Keratinocyte (primary cell): ENCODE measurements at regions not wholly inside any gene's neighbourhood (a gene's known extent, or its start where the extent isn't known, plus 50 kb on each side); places are given as distances from the start of the nearest gene placed in this dataset.

ENCODE experiments used
- DNase-seq: peaks from one replicate; pipeline ENCODE4 v3.0.0-alpha.2; 2011; ENCODE audit warnings: low read depth, missing footprints, low spot score
- FAIRE-seq: peaks from 2 replicates; lab custom pipeline; 2011; peaks lifted over from hg19 to GRCh38; lab: Jason Lieb, UNC
- H2AFZ ChIP-seq: 2 replicates; pipeline ENCODE4 v1.6.0; 2012; ENCODE audit warnings: low read length, control low read depth, inconsistent platforms; ENCODE audit not compliant: control insufficient read depth
- H3K27ac ChIP-seq: 2 replicates; pipeline ENCODE4 v1.5.1; 2011; ENCODE audit warnings: low read length; ENCODE audit not compliant: control insufficient read depth, insufficient read depth
- H3K27me3 ChIP-seq: 3 replicates; pipeline ENCODE4 v1.6.0; 2011; ENCODE audit warnings: low read length; ENCODE audit not compliant: control insufficient read depth, insufficient read depth; ENCODE audit errors: extremely low read depth
- H3K36me3 ChIP-seq, 2 experiments: 2 replicates in 1 of 2; 3 replicates in 1 of 2; pipeline ENCODE4 v1.5.1; 2011; ENCODE audit warnings: low read length in 2 of 2, mild to moderate bottlenecking in 1 of 2; ENCODE audit not compliant: control insufficient read depth in 2 of 2, insufficient read depth in 2 of 2; ENCODE audit errors: extremely low read depth in 1 of 2
- H3K4me1 ChIP-seq: 3 replicates; pipeline ENCODE4 v1.5.1; 2011; ENCODE audit warnings: low read length; ENCODE audit not compliant: control insufficient read depth, insufficient read depth; ENCODE audit errors: extremely low read depth
- H3K4me2 ChIP-seq: 3 replicates; pipeline ENCODE4 v1.6.0; 2011; ENCODE audit warnings: low read depth, low read length; ENCODE audit not compliant: control insufficient read depth, insufficient read depth; ENCODE audit errors: extremely low read depth
- H3K4me3 ChIP-seq, 3 experiments: fragments of 200-600 bp in 1 of 3; sonication (generic) in 1 of 3; 2 replicates in 2 of 3; 3 replicates in 1 of 3; pipeline ENCODE4 v1.5.1; 2011 to 2016; ENCODE audit warnings: low read length in 3 of 3, mild to moderate bottlenecking in 3 of 3, control low read depth in 2 of 3, inconsistent platforms in 1 of 3, low read depth in 1 of 3, mixed read lengths in 1 of 3, mixed run types in 1 of 3, moderate library complexity in 1 of 3; ENCODE audit not compliant: control insufficient read depth in 2 of 3, insufficient read depth in 2 of 3; ENCODE audit errors: extremely low read depth in 1 of 3
- H3K79me2 ChIP-seq: 2 replicates; pipeline ENCODE4 v1.6.0; 2012; ENCODE audit warnings: low read length; ENCODE audit not compliant: control insufficient read depth, insufficient read depth
- H3K9ac ChIP-seq: 3 replicates; pipeline ENCODE4 v1.6.0; 2011; ENCODE audit warnings: low read length; ENCODE audit not compliant: control insufficient read depth, insufficient read depth; ENCODE audit errors: extremely low read depth
- H3K9me1 ChIP-seq: 3 replicates; pipeline ENCODE4 v1.6.0; 2011; ENCODE audit warnings: low read length; ENCODE audit not compliant: control insufficient read depth, insufficient read depth; ENCODE audit errors: extremely low read depth
- H3K9me3 ChIP-seq: 2 replicates; pipeline ENCODE4 v1.5.1; 2012; ENCODE audit warnings: low read depth, low read length; ENCODE audit not compliant: control insufficient read depth
- H4K20me1 ChIP-seq: 3 replicates; pipeline ENCODE4 v1.6.0; 2011; ENCODE audit warnings: low read length; ENCODE audit not compliant: control insufficient read depth, insufficient read depth; ENCODE audit errors: extremely low read depth
- CTCF ChIP-seq, 3 experiments: IDR thresholded peaks in 1 of 3; conservative IDR thresholded peaks in 1 of 3; optimal IDR thresholded peaks in 1 of 3; 2 replicates in 2 of 3; 3 replicates in 1 of 3; pipeline versions ENCODE3 to v1.5.1; 2011; ENCODE audit warnings: low read length in 3 of 3, mild to moderate bottlenecking in 3 of 3, moderate library complexity in 2 of 3, control low read depth in 1 of 3, inconsistent platforms in 1 of 3; ENCODE audit not compliant: insufficient read depth in 2 of 3; ENCODE audit errors: extremely low read depth in 1 of 3
- EZH2 ChIP-seq: IDR thresholded peaks from one replicate; pipeline ENCODE4 v1.6.1; 2012; ENCODE audit warnings: inconsistent platforms, mild to moderate bottlenecking, low read length, moderate library complexity
- dilution Hi-C: fragments of 300-500 bp; cut with MboI; formaldehyde crosslinking; loops from one replicate; pipeline ENCODE4 v1.7.0; 2020; ENCODE audit warnings: low sequenced_read_pairs; ENCODE audit not compliant: extremely low pct_ligation_motif_present

DNA sequence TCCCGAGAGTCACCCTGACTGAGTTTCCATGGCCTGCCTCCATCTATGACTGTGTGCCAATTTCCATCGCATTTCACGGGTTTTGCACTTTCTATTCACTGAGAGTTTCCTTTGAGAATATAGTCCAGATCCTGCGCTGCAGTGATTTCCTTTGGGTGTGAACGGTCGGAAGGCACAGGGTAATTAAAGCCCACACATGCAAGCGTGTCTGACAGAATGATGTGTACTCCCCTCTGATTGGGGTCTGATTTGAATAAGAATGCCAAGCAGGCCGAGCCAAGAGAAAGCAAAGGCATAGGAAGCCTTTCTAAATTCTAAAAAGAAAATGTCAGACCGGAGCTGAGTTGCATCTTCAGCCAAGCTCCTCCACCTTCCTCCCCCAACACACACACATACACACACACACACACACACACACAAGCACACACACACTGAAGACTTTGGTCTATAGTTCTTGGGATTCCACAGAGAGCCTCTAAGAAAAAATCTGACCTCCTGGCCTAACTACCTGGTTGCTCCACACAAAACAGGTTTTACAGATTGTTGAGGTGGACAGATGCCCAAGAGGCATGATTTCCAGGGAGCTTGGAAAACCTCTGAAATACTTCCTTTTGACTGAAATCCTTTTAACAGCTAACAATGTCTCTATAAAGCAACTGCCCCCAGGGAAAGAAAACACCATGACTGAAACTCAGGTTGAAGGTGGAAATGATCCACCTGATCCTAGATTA is 59.7 kb upstream of the LRRN1 start:
- H3K4me1 ChIP-seq, result no peaks in the 10 kb centered on the region
- no peaks in the 10 kb centered on the region for H3K27me3 ChIP-seq
- H3K9ac ChIP-seq, result no peak overlapping the region
- no peak for TF ChIP-seq EZH2
- TF ChIP-seq CTCF (optimal IDR thresholded peaks at IDR 0.05 in 1 of 3, IDR thresholded peaks at IDR 0.05 in 1 of 3, conservative IDR thresholded peaks at IDR 0.05 in 1 of 3; ENCODE audit: extremely low read depth in 1 of 3, insufficient read depth in 2 of 3, low read length in 3 of 3), result no peak
- no peaks in the 10 kb centered on the region for H3K36me3 ChIP-seq
- no peak overlapping the region for H3K4me3 ChIP-seq
- H2AFZ ChIP-seq, result no peak overlapping the region
- DNase-seq (no peak), FAIRE-seq (no peak)
- H3K79me2 ChIP-seq, result no peaks in the 10 kb centered on the region
- dilution Hi-C loops, result no loop called here
- no peaks in the 10 kb centered on the region for H3K9me1 ChIP-seq
- no peak overlapping the region for H3K4me2 ChIP-seq
- H3K9me3 ChIP-seq, result no peaks in the 10 kb centered on the region
- no peaks in the 10 kb centered on the region for H4K20me1 ChIP-seq
- H3K27ac ChIP-seq, result no peak overlapping the region

DNA sequence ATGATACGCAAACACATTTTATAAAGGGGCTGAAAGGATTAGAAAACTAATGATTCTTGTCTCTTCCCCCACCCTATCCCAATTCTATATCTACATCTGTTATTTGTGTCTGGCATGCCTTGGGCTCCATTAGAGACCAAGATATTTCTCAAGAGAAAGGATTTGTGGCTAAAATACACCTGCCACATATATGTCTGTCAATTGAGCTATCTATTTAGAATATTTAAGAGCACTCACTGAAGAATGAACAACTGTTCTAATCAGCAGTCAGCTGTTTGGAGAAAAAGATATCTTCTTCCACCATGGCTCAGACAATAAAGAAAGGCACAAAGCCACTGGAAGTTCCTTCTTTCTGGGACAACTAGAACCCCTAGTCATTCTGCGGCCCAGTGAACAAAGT is 61.7 kb upstream of the LRRN1 start:
- FAIRE-seq (no peak), DNase-seq (no peak)
- Histone ChIP-seq H3K27me3 (no peaks in the 10 kb centered on the region), H3K79me2 (no peaks in the 10 kb centered on the region), H3K4me2 (no peak overlapping the region), H3K4me1 (no peaks in the 10 kb centered on the region), H3K27ac (no peak overlapping the region), H3K9me1 (no peaks in the 10 kb centered on the region), H4K20me1 (no peaks in the 10 kb centered on the region), H3K9ac (no peak overlapping the region), H3K4me3 (no peak overlapping the region), H3K9me3 (no peaks in the 10 kb centered on the region), H3K36me3 (no peaks in the 10 kb centered on the region), H2AFZ (no peak overlapping the region)
- TF ChIP-seq EZH2 (no peak), CTCF (optimal IDR thresholded peaks at IDR 0.05 in 1 of 3, IDR thresholded peaks at IDR 0.05 in 1 of 3, conservative IDR thresholded peaks at IDR 0.05 in 1 of 3; ENCODE audit: extremely low read depth in 1 of 3, insufficient read depth in 2 of 3, low read length in 3 of 3) (no peak)
- dilution Hi-C loops, result no loop called here
